H1 (cell line): ENCODE measurements at regions not wholly inside any gene's neighbourhood (a gene's known extent, or its start where the extent isn't known, plus 50 kb on each side); places are given as distances from the start of the nearest gene placed in this dataset.

Source experiments
- CTCF ChIA-PET: fragments of 300-600 bp; sonication (Branson Sonifier 250); formaldehyde crosslinking; loops from one replicate; lab custom pipeline; 2021; ENCODE audit not compliant: partially characterized antibody; lab: Charles Lee
- POLR2A ChIA-PET: fragments of 300-600 bp; sonication (Branson Sonifier 250); formaldehyde crosslinking; loops from one replicate; lab custom pipeline; 2021; ENCODE audit warnings: inconsistent platforms; ENCODE audit not compliant: partially characterized antibody; lab: Charles Lee
- DNase-seq, 2 experiments: peaks; one replicate each; pipeline versions ENCODE4 v3.0.0 to v3.0.0-alpha.2; 2010 to 2022; ENCODE audit warnings: low spot score in 2 of 2, low read depth in 1 of 2, mixed read lengths in 1 of 2
- FAIRE-seq: peaks from 2 replicates; lab custom pipeline; 2011; peaks lifted over from hg19 to GRCh38; lab: Jason Lieb, UNC
- H2AFZ ChIP-seq: 2 replicates; pipeline ENCODE4 v1.8.1; 2012; ENCODE audit warnings: low read length, inconsistent platforms
- H2AK5ac ChIP-seq: 2 replicates; pipeline ENCODE4 v1.6.1; 2013; ENCODE audit warnings: low read depth, low read length
- H2BK120ac ChIP-seq: replicated peaks from 2 replicates; pipeline ENCODE3; 2013; ENCODE audit warnings: low read depth, low read length, inconsistent platforms
- H2BK12ac ChIP-seq: 2 replicates; pipeline ENCODE4 v1.6.1; 2013; ENCODE audit warnings: low read depth, low read length
- H2BK15ac ChIP-seq: 2 replicates; pipeline ENCODE4 v1.6.1; 2013; ENCODE audit warnings: low read length
- H2BK20ac ChIP-seq: 2 replicates; pipeline ENCODE4 v1.6.1; 2013; ENCODE audit warnings: low read length
- H2BK5ac ChIP-seq: 2 replicates; pipeline ENCODE4 v1.6.1; 2013; ENCODE audit warnings: low read depth, low read length
- H3K14ac ChIP-seq: 2 replicates; pipeline ENCODE4 v1.6.1; 2013; ENCODE audit warnings: inconsistent platforms; ENCODE audit not compliant: insufficient read length
- H3K18ac ChIP-seq: 2 replicates; pipeline ENCODE4 v1.6.1; 2013; ENCODE audit warnings: low read length; ENCODE audit errors: extremely low read depth
- H3K23ac ChIP-seq: 2 replicates; pipeline ENCODE4 v1.6.1; 2013; ENCODE audit warnings: inconsistent platforms; ENCODE audit not compliant: insufficient read length
- H3K23me2 ChIP-seq: 2 replicates; pipeline ENCODE4 v1.6.1; 2013; ENCODE audit warnings: low read depth, low read length
- H3K27ac ChIP-seq: 2 replicates; pipeline ENCODE4 v1.6.1; 2011; ENCODE audit warnings: low read depth, low read length, inconsistent platforms
- H3K27me3 ChIP-seq, 4 experiments: replicated peaks in 1 of 4; 1 replicate in 1 of 4; 2 replicates in 3 of 4; pipeline versions ENCODE4 v1.6.1 to v1.8.1; 2011 to 2013; ENCODE audit warnings: low read length in 3 of 4, mild to moderate bottlenecking in 3 of 4, inconsistent platforms in 2 of 4, mixed read lengths in 2 of 4, moderate library complexity in 1 of 4; ENCODE audit not compliant: control insufficient read depth in 3 of 4, insufficient read depth in 3 of 4; ENCODE audit errors: extremely low read depth in 1 of 4
- H3K36me3 ChIP-seq, 4 experiments: 2 replicates each; pipeline versions ENCODE4 v1.6.1 to v1.8.1; 2011 to 2013; ENCODE audit warnings: mild to moderate bottlenecking in 4 of 4, low read length in 3 of 4, moderate library complexity in 2 of 4, control low read depth in 1 of 4, inconsistent platforms in 1 of 4; ENCODE audit not compliant: insufficient read depth in 4 of 4, control insufficient read depth in 2 of 4
- H3K4ac ChIP-seq: replicated peaks from 2 replicates; pipeline ENCODE3; 2013; ENCODE audit warnings: low read length, low read depth, mixed read lengths, inconsistent platforms; ENCODE audit not compliant: insufficient read length
- H3K4me1 ChIP-seq, 4 experiments: replicated peaks in 1 of 4; 1 replicate in 1 of 4; 2 replicates in 3 of 4; pipeline versions ENCODE4 v1.6.1 to v1.8.1; 2011 to 2013; ENCODE audit warnings: low read length in 3 of 4, inconsistent platforms in 2 of 4, mixed read lengths in 1 of 4; ENCODE audit not compliant: insufficient read depth in 4 of 4, control insufficient read depth in 3 of 4
- H3K4me2 ChIP-seq, 2 experiments: 2 replicates each; pipeline versions ENCODE4 v1.6.1 to v1.8.1; 2011 to 2013; ENCODE audit warnings: low read depth in 2 of 2, low read length in 2 of 2, control low read depth in 1 of 2, inconsistent platforms in 1 of 2, mild to moderate bottlenecking in 1 of 2; ENCODE audit not compliant: insufficient read depth in 1 of 2
- H3K4me3 ChIP-seq, 4 experiments: fragments of 200-600, 300-600 bp in 1 of 4; sonication (generic), shearing (Covaris generic), sonication (Bioruptor Twin) in 1 of 4; 2 replicates each; pipeline versions ENCODE4 v1.5.1 to v1.8.1; 2011 to 2016; ENCODE audit warnings: low read length in 4 of 4, low read depth in 3 of 4, control low read depth in 2 of 4, inconsistent platforms in 2 of 4, mild to moderate bottlenecking in 2 of 4, mixed read lengths in 1 of 4, moderate library complexity in 1 of 4; ENCODE audit not compliant: insufficient read depth in 2 of 4; ENCODE audit errors: extremely low read depth in 1 of 4
- H3K56ac ChIP-seq: replicated peaks from 2 replicates; pipeline ENCODE3; 2013; ENCODE audit warnings: low read depth, mild to moderate bottlenecking, mixed read lengths, low read length, inconsistent platforms; ENCODE audit not compliant: insufficient read length
- H3K79me1 ChIP-seq: 2 replicates; pipeline ENCODE4 v1.6.1; 2013; ENCODE audit warnings: low read depth, low read length, control low read depth
- H3K79me2 ChIP-seq, 2 experiments: 2 replicates each; pipeline versions ENCODE4 v1.6.1 to v1.8.1; 2012 to 2013; ENCODE audit warnings: low read length in 2 of 2, mild to moderate bottlenecking in 2 of 2, inconsistent platforms in 1 of 2; ENCODE audit not compliant: insufficient read depth in 2 of 2, control insufficient read depth in 1 of 2
- H3K9ac ChIP-seq, 4 experiments: replicated peaks in 1 of 4; 1 replicate in 1 of 4; 2 replicates in 3 of 4; pipeline versions ENCODE4 v1.6.1 to v1.8.1; 2011 to 2013; ENCODE audit warnings: low read depth in 3 of 4, low read length in 3 of 4, control low read depth in 2 of 4, mild to moderate bottlenecking in 2 of 4, moderate library complexity in 2 of 4, inconsistent platforms in 1 of 4; ENCODE audit errors: extremely low read depth in 1 of 4
- H3K9me3 ChIP-seq, 2 experiments: 2 replicates each; pipeline versions ENCODE4 v1.6.1 to v1.8.1; 2012 to 2013; ENCODE audit warnings: mild to moderate bottlenecking in 2 of 2, moderate library complexity in 2 of 2, control low read depth in 1 of 2, inconsistent platforms in 1 of 2, low read depth in 1 of 2, low read length in 1 of 2, mixed read lengths in 1 of 2; ENCODE audit not compliant: insufficient read depth in 2 of 2
- H4K20me1 ChIP-seq, 2 experiments: replicated peaks in 1 of 2; 2 replicates each; pipeline versions ENCODE3 to v1.8.1; 2011 to 2013; ENCODE audit warnings: inconsistent platforms in 2 of 2, low read length in 2 of 2, mild to moderate bottlenecking in 1 of 2; ENCODE audit not compliant: insufficient read depth in 2 of 2, control insufficient read depth in 1 of 2
- H4K5ac ChIP-seq: 2 replicates; pipeline ENCODE4 v1.6.1; 2013; ENCODE audit warnings: low read length, low read depth, mixed read lengths, inconsistent platforms; ENCODE audit not compliant: insufficient read length
- H4K8ac ChIP-seq: 2 replicates; pipeline ENCODE4 v1.8.0; 2013; ENCODE audit warnings: mild to moderate bottlenecking, moderate library complexity, low read length, inconsistent platforms; ENCODE audit not compliant: insufficient read depth; ENCODE audit errors: extremely low read depth
- H4K91ac ChIP-seq: replicated peaks from 2 replicates; pipeline ENCODE3; 2013; ENCODE audit warnings: low read length, mixed read lengths, inconsistent platforms; ENCODE audit not compliant: insufficient read length
- ATF2 ChIP-seq: IDR thresholded peaks from 2 replicates; pipeline ENCODE4 v1.6.1; 2012; ENCODE audit warnings: low read length, inconsistent platforms
- CEBPB ChIP-seq: IDR thresholded peaks from 2 replicates; pipeline ENCODE4 v1.6.1; 2012; ENCODE audit warnings: low read depth, low read length
- EGR1 ChIP-seq: IDR thresholded peaks from 2 replicates; pipeline ENCODE4 v1.6.1; 2011; ENCODE audit warnings: low read depth, low read length, borderline replicate concordance
- HDAC2 ChIP-seq, 2 experiments: fragments of 300-600 bp in 1 of 2; sonication (generic) in 1 of 2; IDR thresholded peaks; 2 replicates each; pipeline ENCODE4 v1.6.1; 2011 to 2012; ENCODE audit warnings: low read depth in 2 of 2, low read length in 2 of 2, mild to moderate bottlenecking in 2 of 2, moderate library complexity in 2 of 2, borderline replicate concordance in 1 of 2, inconsistent platforms in 1 of 2
- KDM5A ChIP-seq: fragments of 200-600 bp; IDR thresholded peaks from 2 replicates; pipeline ENCODE4 v1.7.1; 2012; ENCODE audit warnings: mild to moderate bottlenecking, low read length, inconsistent platforms, mixed read lengths
- MAFK ChIP-seq: IDR thresholded peaks from 2 replicates; pipeline ENCODE4 v1.6.1; 2012; ENCODE audit warnings: low read depth, mild to moderate bottlenecking, improper control_type of control experiment, low read length
- NANOG ChIP-seq: IDR thresholded peaks from 2 replicates; pipeline ENCODE4 v1.6.1; 2011; ENCODE audit warnings: low read length, low read depth, mild to moderate bottlenecking, inconsistent platforms; ENCODE audit not compliant: insufficient read depth, poor library complexity, severe bottlenecking
- POLR2A ChIP-seq, 2 experiments: IDR thresholded peaks; 1 replicate in 1 of 2; 2 replicates in 1 of 2; pipeline ENCODE4 v1.6.1; 2011; ENCODE audit warnings: low read depth in 2 of 2, low read length in 2 of 2, mild to moderate bottlenecking in 2 of 2; ENCODE audit errors: control extremely low read depth in 1 of 2
- POU5F1 ChIP-seq: IDR thresholded peaks from 2 replicates; pipeline ENCODE4 v1.6.1; 2011; ENCODE audit warnings: low read depth, mild to moderate bottlenecking, low read length, moderate library complexity
- SP2 ChIP-seq: IDR thresholded peaks from 2 replicates; pipeline ENCODE4 v1.6.1; 2012; ENCODE audit warnings: mild to moderate bottlenecking, low read length, inconsistent platforms
- TAF1 ChIP-seq: IDR thresholded peaks from 2 replicates; pipeline ENCODE4 v1.6.1; 2011; ENCODE audit warnings: mild to moderate bottlenecking, low read depth, low read length
- ZNF274 ChIP-seq: IDR thresholded peaks from 2 replicates; pipeline ENCODE4 v1.7.0; 2012; ENCODE audit warnings: low read length, borderline replicate concordance; ENCODE audit errors: extremely low read depth
- WGBS, 2 experiments: shearing (Covaris generic) in 1 of 2; methylation state at CpG; one replicate each; pipeline versions ENCODE4 v1.1.6 to v1.1.7; 2013 to 2015; ENCODE audit warnings: low lambda C conversion rate in 2 of 2, mixed read lengths in 2 of 2, inconsistent platforms in 1 of 2, low coverage in 1 of 2, missing lambda C conversion rate in 1 of 2; ENCODE audit not compliant: insufficient replicate concordance in 2 of 2, insufficient coverage in 1 of 2, insufficient read length in 1 of 2; ENCODE audit errors: extremely low coverage in 1 of 2, missing lambda C conversion rate in 1 of 2; 5-methylcytosine and 5-hydroxymethylcytosine counted together
- TF ChIP-seq, protein P1 (sequence below): IDR thresholded peaks from 2 replicates; pipeline ENCODE4 v1.6.1; 2011; ENCODE audit warnings: low read depth, mild to moderate bottlenecking, low read length; ENCODE audit not compliant: insufficient read depth

- no peak overlapping the region for H3K9ac ChIP-seq
- 98% methylated on average over 2 of the region's 2 CpGs; no CpG with 5 or more reads in 1 of the 2 experiments for WGBS, 2 experiments
- no peak overlapping the region for H2BK15ac ChIP-seq
- H3K9me3 ChIP-seq, result peaks cover 7 to 20% of the 10 kb centered on the region in 2 experiments
- no peak overlapping the region for H3K18ac ChIP-seq
- no peak overlapping the region for H2AK5ac ChIP-seq
- no peaks in the 10 kb centered on the region; a peak in 2 of 7 replicates for H3K27me3 ChIP-seq
- H4K5ac ChIP-seq, result no peak overlapping the region
- no peak overlapping the region for H3K4me2 ChIP-seq
- peaks cover 0 to 9% (median 2%) of the 10 kb centered on the region in 4 experiments; a peak in 5 of 7 replicates for H3K4me1 ChIP-seq
- H2BK12ac ChIP-seq, result no peak overlapping the region
- POLR2A ChIA-PET, result interaction anchor here (0.9 kb wide), 1 partner anchor 10 kb away, joined by 3 read pairs; no protein-coding TSS in a partner anchor
- no peak overlapping the region for H3K14ac ChIP-seq
- no peaks in the 10 kb centered on the region for H4K20me1 ChIP-seq
- H3K4ac ChIP-seq, result no peak overlapping the region
- no peak overlapping the region for H3K4me3 ChIP-seq
- H2BK120ac ChIP-seq, result no peak overlapping the region
- H3K79me2 ChIP-seq, result no peaks in the 10 kb centered on the region
- H2AFZ ChIP-seq, result no peak overlapping the region
- no peak overlapping the region for H3K27ac ChIP-seq
- H3K36me3 ChIP-seq, result no peaks in the 10 kb centered on the region
- no peak overlapping the region for H4K8ac ChIP-seq
- H3K79me1 ChIP-seq, result no peaks in the 10 kb centered on the region
- CTCF ChIA-PET, result interaction anchor here (1.0 kb wide), 1 partner anchor 288 kb away, joined by 3 read pairs; no protein-coding TSS in a partner anchor
- H4K91ac ChIP-seq, result no peak overlapping the region
- no peak overlapping the region for H3K56ac ChIP-seq
- no peak for FAIRE-seq
- H2BK5ac ChIP-seq, result no peak overlapping the region
- no peaks in the 10 kb centered on the region for H3K23me2 ChIP-seq
- no peak overlapping the region for H2BK20ac ChIP-seq
- no peak for DNase-seq
- no peak overlapping the region for H3K23ac ChIP-seq
- no peak for TF ChIP-seq POU5F1
- TF ChIP-seq HDAC2 (IDR thresholded peaks at IDR 0.05; ENCODE audit: borderline replicate concordance in 1 of 2, low read depth in 2 of 2, low read length in 2 of 2), result no peak
- no peak for TF ChIP-seq CEBPB
- no peak for TF ChIP-seq MAFK
- no peak for TF ChIP-seq TAF1
- no peak for TF ChIP-seq SP2
- no peak for TF ChIP-seq NANOG
- no peak for TF ChIP-seq ATF2
- TF ChIP-seq EGR1, result no peak
- TF ChIP-seq, protein P1, sequence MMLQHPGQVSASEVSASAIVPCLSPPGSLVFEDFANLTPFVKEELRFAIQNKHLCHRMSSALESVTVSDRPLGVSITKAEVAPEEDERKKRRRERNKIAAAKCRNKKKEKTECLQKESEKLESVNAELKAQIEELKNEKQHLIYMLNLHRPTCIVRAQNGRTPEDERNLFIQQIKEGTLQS, result no peak
- TF ChIP-seq KDM5A, result no peak
- no peak for TF ChIP-seq POLR2A (IDR thresholded peaks at IDR 0.05; ENCODE audit: control extremely low read depth in 1 of 2, low read depth in 2 of 2, low read length in 2 of 2)
- no peak for TF ChIP-seq ZNF274
Observed at GRCh38 chr2:8249769-8250168, 432.1 kb upstream of the ID2 start.
